GM23338 (cell line): ENCODE measurements at regions not wholly inside any gene's neighbourhood (a gene's known extent, or its start where the extent isn't known, plus 50 kb on each side); places are given as distances from the start of the nearest gene placed in this dataset.

Experiments used
- ATAC-seq: fragments of 200-7000 bp; cut with Tn5 transposase; 3 replicates; pipeline ENCODE4 v1.9.1; 2020
- DNase-seq: peaks from one replicate; pipeline ENCODE4 v3.0.0-alpha.2; 2015; ENCODE audit warnings: low spot score
- H2AFZ ChIP-seq: fragments of 200-600 bp; sonication (generic); 2 replicates; pipeline ENCODE4 v1.8.0; 2016; ENCODE audit warnings: antibody characterized with exemption, mild to moderate bottlenecking, moderate library complexity
- H3F3A ChIP-seq: fragments of 200-600 bp; sonication (generic); replicated peaks from 2 replicates; pipeline ENCODE4 v1.8.0; 2017; ENCODE audit warnings: antibody characterized with exemption, mixed run types, low read depth
- H3K27ac ChIP-seq: fragments of 200-600 bp; sonication (generic); 2 replicates; pipeline ENCODE4 v1.6.1; 2016; ENCODE audit warnings: low read depth
- H3K27me3 ChIP-seq: fragments of 200-600 bp; sonication (generic); 2 replicates; pipeline ENCODE4 v1.8.0; 2016; ENCODE audit warnings: mild to moderate bottlenecking, mixed run types, moderate library complexity; ENCODE audit not compliant: insufficient read depth
- H3K36me3 ChIP-seq: fragments of 200-600 bp; sonication (generic); 2 replicates; pipeline ENCODE4 v1.8.0; 2016; ENCODE audit warnings: mild to moderate bottlenecking; ENCODE audit not compliant: insufficient read depth
- H3K4me1 ChIP-seq: fragments of 200-600 bp; sonication (generic); 2 replicates; pipeline ENCODE4 v1.8.0; 2016; ENCODE audit warnings: mild to moderate bottlenecking, moderate library complexity; ENCODE audit not compliant: insufficient read depth
- H3K4me2 ChIP-seq: fragments of 200-600 bp; sonication (generic); 2 replicates; pipeline ENCODE4 v1.7.1; 2017; ENCODE audit warnings: mixed run types
- H3K4me3 ChIP-seq: fragments of 200-600 bp; sonication (generic); 2 replicates; pipeline ENCODE4 v1.6.1; 2016; ENCODE audit warnings: mixed run types
- H3K79me2 ChIP-seq: fragments of 200-600 bp; sonication (generic); replicated peaks from 2 replicates; pipeline ENCODE4 v1.8.0; 2017; ENCODE audit warnings: mild to moderate bottlenecking; ENCODE audit not compliant: insufficient read depth
- H3K9me2 ChIP-seq: fragments of 200-600 bp; sonication (generic); 2 replicates; pipeline ENCODE4 v1.8.0; 2017; ENCODE audit not compliant: insufficient read depth
- H4K20me1 ChIP-seq: fragments of 200-600 bp; sonication (generic); replicated peaks from 2 replicates; pipeline ENCODE4 v1.8.0; 2017; ENCODE audit warnings: mild to moderate bottlenecking; ENCODE audit not compliant: insufficient read depth
- H3K27ac Mint-ChIP-seq: 2 replicates; pipeline ENCODE4 v1.8.0; 2020; ENCODE audit warnings: inconsistent platforms, mild to moderate bottlenecking, moderate library complexity, mixed read lengths
- H3K27me3 Mint-ChIP-seq: 3 replicates; pipeline ENCODE4 v1.8.0; 2022; ENCODE audit warnings: low read depth, mild to moderate bottlenecking, moderate library complexity, mixed read lengths, inconsistent platforms; ENCODE audit not compliant: insufficient read depth, poor library complexity
- H3K36me3 Mint-ChIP-seq: 3 replicates; pipeline ENCODE4 v1.8.0; 2021; ENCODE audit warnings: low read depth, mild to moderate bottlenecking, inconsistent platforms, moderate library complexity, mixed read lengths
- H3K4me1 Mint-ChIP-seq: 3 replicates; pipeline ENCODE4 v1.8.0; 2020; ENCODE audit warnings: mild to moderate bottlenecking, inconsistent platforms, mixed read lengths
- H3K4me3 Mint-ChIP-seq: 3 replicates; pipeline ENCODE4 v1.8.0; 2021; ENCODE audit warnings: moderate library complexity, mild to moderate bottlenecking, inconsistent platforms, mixed read lengths
- H3K9me3 Mint-ChIP-seq: 3 replicates; pipeline ENCODE4 v1.8.0; 2020; ENCODE audit warnings: moderate library complexity, mild to moderate bottlenecking, inconsistent platforms, mixed read lengths
- ETS1 ChIP-seq: IDR thresholded peaks from 2 replicates; pipeline ENCODE4 v1.6.1; 2016; ENCODE audit warnings: antibody characterized with exemption
- EZH2 ChIP-seq: fragments of 200-600 bp; sonication (generic); IDR thresholded peaks from one replicate; pipeline ENCODE4 v1.8.0; 2017; ENCODE audit warnings: antibody characterized with exemption, mild to moderate bottlenecking, low read depth; ENCODE audit not compliant: unreplicated experiment
- EZH2phosphoT487 ChIP-seq: fragments of 200-600 bp; sonication (generic); IDR thresholded peaks from one replicate; pipeline ENCODE4 v1.8.1; 2018; ENCODE audit warnings: antibody characterized with exemption; ENCODE audit not compliant: unreplicated experiment
- NANOG ChIP-seq: IDR thresholded peaks from 2 replicates; pipeline ENCODE4 v1.6.1; 2016; ENCODE audit warnings: antibody characterized with exemption, borderline replicate concordance
- POLR2AphosphoS5 ChIP-seq: IDR thresholded peaks from 2 replicates; pipeline ENCODE4 v1.6.1; 2016; ENCODE audit warnings: antibody characterized with exemption, low read depth
- ZNF331 ChIP-seq: fragments of 250-450 bp; sonication (Bioruptor Pico); IDR thresholded peaks from 2 replicates; pipeline ENCODE4 v1.5.0; 2020; ENCODE audit warnings: low read depth, mild to moderate bottlenecking, moderate library complexity
- TF ChIP-seq, protein P1 (sequence below): fragments of 250-450 bp; sonication (Bioruptor Pico); IDR thresholded peaks from 2 replicates; pipeline ENCODE4 v1.5.0; 2020; ENCODE audit warnings: mild to moderate bottlenecking, moderate library complexity
- TF ChIP-seq, protein P2 (sequence below), 2 experiments: fragments of 200-600 bp in 1 of 2; sonication (generic) in 1 of 2; conservative IDR thresholded peaks; 2 replicates each; pipeline versions ENCODE4 v1.5.1 to v1.6.1; 2016 to 2017; ENCODE audit warnings: antibody characterized with exemption in 2 of 2, low read depth in 2 of 2, mild to moderate bottlenecking in 2 of 2, moderate library complexity in 1 of 2

DNA sequence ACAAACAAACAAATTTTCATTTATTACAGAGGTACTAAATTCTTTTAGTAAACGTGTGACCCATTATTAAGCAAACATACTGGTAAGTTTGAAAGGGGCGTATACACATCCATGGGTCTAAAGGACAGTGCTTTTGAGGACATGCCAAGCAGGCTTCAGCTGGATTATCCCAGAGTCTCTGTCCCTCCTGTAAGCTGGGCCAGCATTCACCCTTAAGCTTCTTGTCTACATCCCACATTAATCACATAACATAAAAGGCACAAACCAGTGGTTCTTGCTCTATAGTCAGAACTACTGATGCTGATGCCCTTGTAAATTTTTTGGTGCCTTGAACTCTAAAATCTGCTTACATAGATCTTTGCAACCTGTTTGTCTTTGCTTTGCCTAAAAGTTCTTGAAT lies 150.8 kb upstream of the BNIP2 start:
- peaks cover 7% of the 10 kb centered on the region; the same call in 1 of the 2 replicates for H3K9me2 ChIP-seq
- no peaks in the 10 kb centered on the region for H3F3A ChIP-seq
- no peak overlapping the region for H3K4me3 ChIP-seq
- TF ChIP-seq POLR2AphosphoS5 (no peak), EZH2 (no peak), ZNF331 (CRISPR knock-in tag) (no peak), EZH2phosphoT487 (no peak), ETS1 (no peak), NANOG (no peak)
- TF ChIP-seq, protein P1, sequence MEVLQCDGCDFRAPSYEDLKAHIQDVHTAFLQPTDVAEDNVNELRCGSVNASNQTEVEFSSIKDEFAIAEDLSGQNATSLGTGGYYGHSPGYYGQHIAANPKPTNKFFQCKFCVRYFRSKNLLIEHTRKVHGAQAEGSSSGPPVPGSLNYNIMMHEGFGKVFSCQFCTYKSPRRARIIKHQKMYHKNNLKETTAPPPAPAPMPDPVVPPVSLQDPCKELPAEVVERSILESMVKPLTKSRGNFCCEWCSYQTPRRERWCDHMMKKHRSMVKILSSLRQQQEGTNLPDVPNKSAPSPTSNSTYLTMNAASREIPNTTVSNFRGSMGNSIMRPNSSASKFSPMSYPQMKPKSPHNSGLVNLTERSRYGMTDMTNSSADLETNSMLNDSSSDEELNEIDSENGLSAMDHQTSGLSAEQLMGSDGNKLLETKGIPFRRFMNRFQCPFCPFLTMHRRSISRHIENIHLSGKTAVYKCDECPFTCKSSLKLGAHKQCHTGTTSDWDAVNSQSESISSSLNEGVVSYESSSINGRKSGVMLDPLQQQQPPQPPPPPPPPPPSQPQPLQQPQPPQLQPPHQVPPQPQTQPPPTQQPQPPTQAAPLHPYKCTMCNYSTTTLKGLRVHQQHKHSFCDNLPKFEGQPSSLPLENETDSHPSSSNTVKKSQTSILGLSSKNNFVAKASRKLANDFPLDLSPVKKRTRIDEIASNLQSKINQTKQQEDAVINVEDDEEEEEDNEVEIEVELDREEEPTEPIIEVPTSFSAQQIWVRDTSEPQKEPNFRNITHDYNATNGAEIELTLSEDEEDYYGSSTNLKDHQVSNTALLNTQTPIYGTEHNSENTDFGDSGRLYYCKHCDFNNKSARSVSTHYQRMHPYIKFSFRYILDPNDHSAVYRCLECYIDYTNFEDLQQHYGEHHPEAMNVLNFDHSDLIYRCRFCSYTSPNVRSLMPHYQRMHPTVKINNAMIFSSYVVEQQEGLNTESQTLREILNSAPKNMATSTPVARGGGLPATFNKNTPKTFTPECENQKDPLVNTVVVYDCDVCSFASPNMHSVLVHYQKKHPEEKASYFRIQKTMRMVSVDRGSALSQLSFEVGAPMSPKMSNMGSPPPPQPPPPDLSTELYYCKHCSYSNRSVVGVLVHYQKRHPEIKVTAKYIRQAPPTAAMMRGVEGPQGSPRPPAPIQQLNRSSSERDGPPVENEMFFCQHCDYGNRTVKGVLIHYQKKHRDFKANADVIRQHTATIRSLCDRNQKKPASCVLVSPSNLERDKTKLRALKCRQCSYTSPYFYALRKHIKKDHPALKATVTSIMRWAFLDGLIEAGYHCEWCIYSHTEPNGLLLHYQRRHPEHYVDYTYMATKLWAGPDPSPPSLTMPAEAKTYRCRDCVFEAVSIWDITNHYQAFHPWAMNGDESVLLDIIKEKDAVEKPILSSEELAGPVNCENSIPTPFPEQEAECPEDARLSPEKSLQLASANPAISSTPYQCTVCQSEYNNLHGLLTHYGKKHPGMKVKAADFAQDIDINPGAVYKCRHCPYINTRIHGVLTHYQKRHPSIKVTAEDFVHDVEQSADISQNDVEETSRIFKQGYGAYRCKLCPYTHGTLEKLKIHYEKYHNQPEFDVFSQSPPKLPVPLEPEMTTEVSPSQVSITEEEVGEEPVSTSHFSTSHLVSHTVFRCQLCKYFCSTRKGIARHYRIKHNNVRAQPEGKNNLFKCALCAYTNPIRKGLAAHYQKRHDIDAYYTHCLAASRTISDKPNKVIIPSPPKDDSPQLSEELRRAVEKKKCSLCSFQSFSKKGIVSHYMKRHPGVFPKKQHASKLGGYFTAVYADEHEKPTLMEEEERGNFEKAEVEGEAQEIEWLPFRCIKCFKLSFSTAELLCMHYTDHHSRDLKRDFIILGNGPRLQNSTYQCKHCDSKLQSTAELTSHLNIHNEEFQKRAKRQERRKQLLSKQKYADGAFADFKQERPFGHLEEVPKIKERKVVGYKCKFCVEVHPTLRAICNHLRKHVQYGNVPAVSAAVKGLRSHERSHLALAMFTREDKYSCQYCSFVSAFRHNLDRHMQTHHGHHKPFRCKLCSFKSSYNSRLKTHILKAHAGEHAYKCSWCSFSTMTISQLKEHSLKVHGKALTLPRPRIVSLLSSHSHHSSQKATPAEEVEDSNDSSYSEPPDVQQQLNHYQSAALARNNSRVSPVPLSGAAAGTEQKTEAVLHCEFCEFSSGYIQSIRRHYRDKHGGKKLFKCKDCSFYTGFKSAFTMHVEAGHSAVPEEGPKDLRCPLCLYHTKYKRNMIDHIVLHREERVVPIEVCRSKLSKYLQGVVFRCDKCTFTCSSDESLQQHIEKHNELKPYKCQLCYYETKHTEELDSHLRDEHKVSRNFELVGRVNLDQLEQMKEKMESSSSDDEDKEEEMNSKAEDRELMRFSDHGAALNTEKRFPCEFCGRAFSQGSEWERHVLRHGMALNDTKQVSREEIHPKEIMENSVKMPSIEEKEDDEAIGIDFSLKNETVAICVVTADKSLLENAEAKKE = no peak
- TF ChIP-seq, protein P2, sequence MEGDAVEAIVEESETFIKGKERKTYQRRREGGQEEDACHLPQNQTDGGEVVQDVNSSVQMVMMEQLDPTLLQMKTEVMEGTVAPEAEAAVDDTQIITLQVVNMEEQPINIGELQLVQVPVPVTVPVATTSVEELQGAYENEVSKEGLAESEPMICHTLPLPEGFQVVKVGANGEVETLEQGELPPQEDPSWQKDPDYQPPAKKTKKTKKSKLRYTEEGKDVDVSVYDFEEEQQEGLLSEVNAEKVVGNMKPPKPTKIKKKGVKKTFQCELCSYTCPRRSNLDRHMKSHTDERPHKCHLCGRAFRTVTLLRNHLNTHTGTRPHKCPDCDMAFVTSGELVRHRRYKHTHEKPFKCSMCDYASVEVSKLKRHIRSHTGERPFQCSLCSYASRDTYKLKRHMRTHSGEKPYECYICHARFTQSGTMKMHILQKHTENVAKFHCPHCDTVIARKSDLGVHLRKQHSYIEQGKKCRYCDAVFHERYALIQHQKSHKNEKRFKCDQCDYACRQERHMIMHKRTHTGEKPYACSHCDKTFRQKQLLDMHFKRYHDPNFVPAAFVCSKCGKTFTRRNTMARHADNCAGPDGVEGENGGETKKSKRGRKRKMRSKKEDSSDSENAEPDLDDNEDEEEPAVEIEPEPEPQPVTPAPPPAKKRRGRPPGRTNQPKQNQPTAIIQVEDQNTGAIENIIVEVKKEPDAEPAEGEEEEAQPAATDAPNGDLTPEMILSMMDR (conservative IDR thresholded peaks at IDR 0.05; ENCODE audit: low read depth in 2 of 2) = no peak
- no peaks in the 10 kb centered on the region for H3K27me3 ChIP-seq
- no peaks in the 10 kb centered on the region for H3K79me2 ChIP-seq
- H3K9me3 Mint-ChIP-seq = no peaks in the 10 kb centered on the region
- H3K27me3 Mint-ChIP-seq = no peaks in the 10 kb centered on the region
- no peaks in the 10 kb centered on the region for H3K36me3 Mint-ChIP-seq
- no peak overlapping the region for H3K27ac ChIP-seq
- no peak overlapping the region for H2AFZ ChIP-seq
- no peaks in the 10 kb centered on the region for H4K20me1 ChIP-seq
- no peak overlapping the region for H3K4me3 Mint-ChIP-seq
- peaks cover 3% of the 10 kb centered on the region; the same call in 2 of the 3 replicates for H3K4me1 Mint-ChIP-seq
- H3K27ac Mint-ChIP-seq = no peak overlapping the region
- no peaks in the 10 kb centered on the region for H3K36me3 ChIP-seq
- DNase-seq (no peak), ATAC-seq (no peak)
- no peaks in the 10 kb centered on the region for H3K4me1 ChIP-seq
- no peak overlapping the region for H3K4me2 ChIP-seq
